Stimulated activated effector memory CD8-positive, alpha-beta T cell treated with anti-CD3 and anti-CD28 coated beads, Interleukin-12 subunit alpha, Interleukin-12 subunit beta, amount 100 ng/mL, for 72 hours (primary cell): ENCODE measurements at regions not wholly inside any gene's neighbourhood (a gene's known extent, or its start where the extent isn't known, plus 50 kb on each side); places are given as distances from the start of the nearest gene placed in this dataset.
A peak's percentile ranks its signal among the peaks of the same experiment; 100 is the strongest.

Experiments
- ATAC-seq: fragments of 150-1000 bp; cut with Tn5 transposase; 2 replicates; pipeline ENCODE4 v1.10.0; 2021
- DNase-seq, 2 donors: peaks; one replicate each; pipeline ENCODE4 v3.0.0; 2021 to 2022; ENCODE audit warnings: low spot score in 2 of 2
- H3K27ac Mint-ChIP-seq: one replicate; pipeline ENCODE4 v1.8.0; 2022; ENCODE audit warnings: mild to moderate bottlenecking, mixed read lengths
- H3K36me3 Mint-ChIP-seq: one replicate; pipeline ENCODE4 v1.8.0; 2022; ENCODE audit warnings: mild to moderate bottlenecking, mixed read lengths
- H3K4me1 Mint-ChIP-seq: one replicate; pipeline ENCODE4 v1.8.0; 2022; ENCODE audit warnings: mixed read lengths
- H3K4me3 Mint-ChIP-seq: one replicate; pipeline ENCODE4 v1.8.0; 2022; ENCODE audit warnings: mild to moderate bottlenecking, mixed read lengths
- H3K9me3 Mint-ChIP-seq: one replicate; pipeline ENCODE4 v1.8.0; 2022; ENCODE audit warnings: mixed read lengths

GRCh38 chr6:106918115-106918514 lies 56.4 kb downstream of the CD24 start:
- no peaks in the 10 kb centered on the region for H3K9me3 Mint-ChIP-seq
- no peak overlapping the region for H3K4me3 Mint-ChIP-seq
- no peak overlapping the region for H3K27ac Mint-ChIP-seq
- no peaks in the 10 kb centered on the region for H3K36me3 Mint-ChIP-seq
- H3K4me1 Mint-ChIP-seq: no peaks in the 10 kb centered on the region
- no peak for ATAC-seq
- no peak for DNase-seq

GRCh38 chr6:106916891-106917290 lies 57.6 kb downstream of the CD24 start:
- H3K36me3 Mint-ChIP-seq: no peaks in the 10 kb centered on the region
- no peak for DNase-seq
- no peak for ATAC-seq
- H3K4me1 Mint-ChIP-seq: no peaks in the 10 kb centered on the region
- no peaks in the 10 kb centered on the region for H3K9me3 Mint-ChIP-seq
- no peak overlapping the region for H3K4me3 Mint-ChIP-seq
- H3K27ac Mint-ChIP-seq: no peak overlapping the region

GRCh38 chr6:106913676-106914280 lies 60.8 kb downstream of the CD24 start:
- Mint-ChIP-seq H3K4me1 (peaks cover 7% of the 10 kb centered on the region), H3K27ac (no peak overlapping the region), H3K9me3 (no peaks in the 10 kb centered on the region), H3K36me3 (no peaks in the 10 kb centered on the region), H3K4me3 (no peak overlapping the region)
- ATAC-seq: peak; percentile 45
- DNase-seq: no peak

- H3K36me3 Mint-ChIP-seq: no peaks in the 10 kb centered on the region
- no peak overlapping the region for H3K4me3 Mint-ChIP-seq
- H3K9me3 Mint-ChIP-seq: no peaks in the 10 kb centered on the region
- DNase-seq: no peak
- no peak for ATAC-seq
- peaks cover 7% of the 10 kb centered on the region for H3K4me1 Mint-ChIP-seq
- no peak overlapping the region for H3K27ac Mint-ChIP-seq
Measured at GRCh38 chr6:106913111-106913510, 61.4 kb downstream of the CD24 start.

GRCh38 chr6:106912091-106912490 lies 62.4 kb downstream of the CD24 start:
- DNase-seq (no peak), ATAC-seq (no peak)
- Mint-ChIP-seq H3K36me3 (no peaks in the 10 kb centered on the region), H3K4me1 (peaks cover 7% of the 10 kb centered on the region), H3K4me3 (no peak overlapping the region), H3K27ac (no peak overlapping the region), H3K9me3 (no peaks in the 10 kb centered on the region)

GRCh38 chr6:106910999-106911949 lies 63.3 kb downstream of the CD24 start:
- H3K36me3 Mint-ChIP-seq: no peaks in the 10 kb centered on the region
- no peak overlapping the region for H3K27ac Mint-ChIP-seq
- peaks cover 7% of the 10 kb centered on the region for H3K4me1 Mint-ChIP-seq
- no peak for DNase-seq
- ATAC-seq: no peak
- H3K9me3 Mint-ChIP-seq: no peaks in the 10 kb centered on the region
- H3K4me3 Mint-ChIP-seq: no peak overlapping the region

GRCh38 chr6:106908386-106908840 lies 66.1 kb downstream of the CD24 start:
- no peak for ATAC-seq
- H3K4me3 Mint-ChIP-seq: no peak overlapping the region

GRCh38 chr6:106907754-106908153 lies 66.8 kb downstream of the CD24 start:
- Mint-ChIP-seq H3K36me3 (no peaks in the 10 kb centered on the region), H3K9me3 (no peaks in the 10 kb centered on the region), H3K27ac (no peak overlapping the region), H3K4me1 (peaks cover 7% of the 10 kb centered on the region), H3K4me3 (no peak overlapping the region)
- ATAC-seq: no peak
- no peak for DNase-seq

More at GRCh38 chr6:106908386-106908840, 66.1 kb downstream of the CD24 start:
- H3K27ac Mint-ChIP-seq: no peak overlapping the region
- H3K36me3 Mint-ChIP-seq: no peaks in the 10 kb centered on the region
- peaks cover 7% of the 10 kb centered on the region for H3K4me1 Mint-ChIP-seq
- no peak for DNase-seq
- H3K9me3 Mint-ChIP-seq: no peaks in the 10 kb centered on the region

- Mint-ChIP-seq H3K4me3 (no peak overlapping the region), H3K36me3 (no peaks in the 10 kb centered on the region), H3K4me1 (peaks cover 2% of the 10 kb centered on the region), H3K27ac (no peak overlapping the region), H3K9me3 (no peaks in the 10 kb centered on the region)
- ATAC-seq: no peak
- DNase-seq: no peak
Measured at GRCh38 chr6:106906232-106906631, 68.3 kb downstream of the CD24 start.

GRCh38 chr6:106903299-106903698 lies 71.2 kb downstream of the CD24 start:
- no peak for ATAC-seq
- no peaks in the 10 kb centered on the region for H3K36me3 Mint-ChIP-seq
- no peaks in the 10 kb centered on the region for H3K4me1 Mint-ChIP-seq
- no peak overlapping the region for H3K4me3 Mint-ChIP-seq
- no peak for DNase-seq
- H3K27ac Mint-ChIP-seq: no peak overlapping the region
- H3K9me3 Mint-ChIP-seq: peaks cover 6% of the 10 kb centered on the region

GRCh38 chr6:106901062-106901461 lies 73.5 kb downstream of the CD24 start:
- Mint-ChIP-seq H3K9me3 (peaks cover 6% of the 10 kb centered on the region), H3K36me3 (no peaks in the 10 kb centered on the region), H3K4me3 (no peak overlapping the region), H3K27ac (no peak overlapping the region), H3K4me1 (no peaks in the 10 kb centered on the region)
- ATAC-seq (no peak), DNase-seq (no peak)

- no peaks in the 10 kb centered on the region for H3K4me1 Mint-ChIP-seq
- no peak overlapping the region for H3K4me3 Mint-ChIP-seq
- DNase-seq (no peak), ATAC-seq (no peak)
- H3K36me3 Mint-ChIP-seq: no peaks in the 10 kb centered on the region
- peaks cover 6% of the 10 kb centered on the region for H3K9me3 Mint-ChIP-seq
- H3K27ac Mint-ChIP-seq: no peak overlapping the region
Measured at GRCh38 chr6:106899697-106900096, 74.8 kb downstream of the CD24 start.

- Mint-ChIP-seq H3K4me3 (no peak overlapping the region), H3K4me1 (no peaks in the 10 kb centered on the region), H3K27ac (no peak overlapping the region), H3K36me3 (no peaks in the 10 kb centered on the region), H3K9me3 (peaks cover 6% of the 10 kb centered on the region)
- no peak for ATAC-seq
- no peak for DNase-seq
Measured at GRCh38 chr6:106897580-106897979, 76.9 kb downstream of the CD24 start.

GRCh38 chr6:106895703-106896040 lies 78.9 kb downstream of the CD24 start:
- Mint-ChIP-seq H3K36me3 (no peaks in the 10 kb centered on the region), H3K9me3 (peaks cover 1% of the 10 kb centered on the region), H3K4me1 (no peaks in the 10 kb centered on the region), H3K27ac (no peak overlapping the region), H3K4me3 (no peak overlapping the region)
- no peak for ATAC-seq
- no peak for DNase-seq

- no peak overlapping the region for H3K4me3 Mint-ChIP-seq
- no peaks in the 10 kb centered on the region for H3K4me1 Mint-ChIP-seq
- no peak overlapping the region for H3K27ac Mint-ChIP-seq
- H3K36me3 Mint-ChIP-seq: no peaks in the 10 kb centered on the region
- ATAC-seq (peak; percentile 24), DNase-seq (no peak)
- H3K9me3 Mint-ChIP-seq: no peaks in the 10 kb centered on the region
Measured at GRCh38 chr6:106894978-106895702, 79.4 kb downstream of the CD24 start.
